ENCODE measurements at regions not wholly inside any gene's neighbourhood (a gene's known extent, or its start where the extent isn't known, plus 50 kb on each side); places are given as distances from the start of the nearest gene placed in this dataset.
A peak's percentile ranks its signal among the peaks of the same experiment; 100 is the strongest.
"Not testable (repeated sequence)": the region's sequence is repeated elsewhere in the genome, so short reads cannot be mapped to it uniquely, and the experiment has no call there.

DNA sequence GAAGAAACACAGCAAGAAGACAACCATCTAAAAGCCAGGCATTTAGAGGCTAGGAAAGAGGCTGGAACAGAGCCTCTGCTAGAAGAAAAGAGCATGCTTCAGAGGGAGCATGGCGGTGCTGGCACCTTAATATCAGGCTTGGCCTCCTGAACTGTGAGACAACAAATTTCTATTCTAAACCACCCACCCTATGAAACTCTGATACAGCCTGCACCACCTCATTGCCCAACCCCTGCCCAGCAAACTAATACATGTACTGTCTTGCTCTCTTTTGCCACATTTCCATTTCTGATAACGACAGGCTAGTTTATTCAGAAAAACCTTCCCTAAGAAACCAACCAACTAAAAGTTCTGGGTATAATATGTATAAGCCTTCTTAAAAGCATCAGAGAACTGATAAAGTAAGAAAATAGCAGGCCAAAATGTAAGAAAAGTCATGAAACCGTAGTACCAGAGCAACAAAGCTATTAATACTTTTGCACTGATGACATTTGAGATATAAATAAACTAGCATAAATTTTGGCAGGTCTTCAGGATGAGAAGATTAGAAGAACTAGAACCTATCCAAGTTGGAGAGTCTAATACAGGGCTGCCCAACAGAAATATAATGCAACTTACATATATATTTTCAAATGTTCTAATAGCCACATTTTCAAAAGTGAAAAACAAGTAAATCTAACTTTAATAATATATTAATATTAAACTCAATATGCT lies 184.7 kb upstream of the HSF2 start:
- H3K4me3 ChIP-seq (ENCODE audit: low read depth, low read length), result no peak overlapping the region
- DNase-seq (ENCODE audit: low read depth), result no peak

DNA sequence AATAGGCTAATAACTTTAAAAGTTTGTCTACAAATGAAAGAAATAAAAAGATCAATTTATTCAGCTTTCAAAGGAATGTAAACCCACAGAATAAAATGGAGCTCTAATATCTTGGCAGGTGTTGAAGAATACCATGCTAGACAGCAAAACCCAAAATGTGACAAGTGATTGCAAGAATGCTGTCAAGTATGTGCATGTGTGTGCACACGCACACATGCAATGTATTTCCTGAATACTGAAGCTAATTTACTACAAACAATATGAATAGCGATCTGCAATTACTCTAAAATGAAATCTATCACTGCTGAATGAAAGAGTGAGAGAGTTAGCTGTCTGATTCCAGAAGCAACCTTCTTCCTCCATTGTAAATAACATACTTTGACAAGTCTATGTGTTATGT lies 179.2 kb upstream of the HSF2 start:
- no peak overlapping the region for H3K4me3 ChIP-seq (ENCODE audit: low read depth, low read length)
- DNase-seq (ENCODE audit: low read depth), result no peak

DNA sequence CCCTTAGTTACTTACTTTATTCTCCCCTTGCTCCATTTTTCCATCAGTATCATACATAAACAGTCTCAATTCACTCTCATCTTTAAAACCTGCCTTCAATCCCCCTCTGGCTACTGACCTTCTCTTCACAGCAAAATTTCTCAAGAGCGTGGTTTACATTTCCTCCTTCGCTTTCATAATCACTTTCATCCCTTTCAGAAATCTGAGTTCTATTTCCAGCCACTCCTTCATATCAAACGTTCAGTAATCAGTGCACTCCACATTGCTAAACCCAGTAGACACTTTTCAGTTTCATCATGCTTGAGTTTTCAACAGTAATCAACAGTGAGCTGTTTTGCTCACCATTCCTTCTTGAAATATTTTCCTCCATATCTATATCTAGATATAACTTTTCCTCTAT lies 176.7 kb upstream of the HSF2 start:
- H3K4me3 ChIP-seq (ENCODE audit: low read depth, low read length), result no peak overlapping the region
- DNase-seq (ENCODE audit: low read depth), result no peak

DNA sequence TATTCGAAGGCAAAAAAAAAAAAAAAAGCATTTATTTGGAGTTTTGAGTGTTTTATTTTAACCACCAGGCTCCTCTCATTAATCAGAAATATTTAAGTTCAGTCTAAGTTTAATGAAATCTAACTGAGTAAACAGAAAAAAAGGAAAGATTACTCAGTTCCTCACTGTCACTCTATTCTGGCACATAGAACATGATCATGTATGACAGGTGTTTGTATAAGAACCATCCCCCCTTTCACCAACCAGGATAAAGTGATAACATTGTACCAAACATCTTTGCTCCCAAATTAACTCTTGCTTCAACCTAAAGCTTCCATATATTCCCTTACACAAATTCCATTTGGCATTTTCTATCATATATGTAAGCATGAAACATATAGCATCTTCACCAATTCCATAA lies 176.2 kb upstream of the HSF2 start:
- no peak for DNase-seq (ENCODE audit: low read depth)
- H3K4me3 ChIP-seq (ENCODE audit: low read depth, low read length), result no peak overlapping the region

DNA sequence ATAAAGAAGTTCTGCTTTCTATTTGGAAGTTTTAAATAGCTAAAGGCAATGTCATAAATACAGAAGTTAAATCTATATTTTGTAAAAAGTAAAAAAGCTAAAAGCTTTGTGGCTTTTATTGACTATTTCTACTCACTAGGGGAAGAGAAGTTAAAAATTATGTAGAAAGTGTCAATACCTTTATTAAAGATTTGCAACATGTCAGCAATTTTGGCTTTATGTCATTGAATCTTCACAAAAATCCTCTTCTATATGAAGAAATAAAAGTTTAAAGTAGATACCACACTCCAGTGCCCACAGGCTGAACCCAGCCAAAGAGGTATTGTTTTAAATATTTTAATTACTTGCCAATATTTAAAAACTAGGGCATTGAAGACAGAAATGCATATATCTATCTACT lies 160.6 kb upstream of the HSF2 start:
- no peak for DNase-seq (ENCODE audit: low read depth)
- no peak overlapping the region for H3K4me3 ChIP-seq (ENCODE audit: low read depth, low read length)

DNA sequence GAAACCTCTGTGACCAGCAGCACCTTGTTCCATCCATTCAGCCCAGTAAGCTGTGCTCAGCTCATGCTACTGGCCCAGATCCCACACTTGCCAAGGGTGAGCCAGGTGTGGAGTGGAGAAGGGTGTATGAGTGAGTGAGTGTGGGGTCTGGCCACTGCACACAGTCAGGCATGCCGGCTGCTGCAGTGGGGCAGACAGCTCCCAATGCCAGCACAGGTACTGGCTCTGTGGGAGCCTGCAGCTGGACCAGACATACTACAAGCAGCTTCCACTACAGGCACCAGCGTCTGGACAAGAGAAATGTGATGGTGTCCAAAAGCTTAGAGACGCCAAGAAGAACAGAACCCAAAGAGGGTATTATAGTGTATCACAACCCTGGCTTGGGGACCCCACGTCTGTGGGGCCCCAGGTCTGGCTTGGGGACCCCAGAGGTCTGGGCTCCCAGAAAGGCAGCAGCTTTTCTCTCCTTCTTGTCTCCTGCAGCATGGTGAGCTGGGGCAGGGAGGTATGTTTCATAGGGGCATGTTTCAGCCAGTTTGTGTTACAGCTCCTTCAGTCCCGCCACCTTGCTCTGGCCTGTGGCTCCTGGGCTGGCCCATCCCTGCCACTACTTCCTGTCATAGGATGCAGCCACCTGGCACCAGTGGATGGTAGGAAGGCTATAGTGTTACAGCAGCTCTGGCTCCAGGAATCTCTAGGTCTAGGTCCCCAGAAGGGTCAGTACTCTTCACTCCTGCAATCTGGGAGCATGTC lies 152.4 kb upstream of the HSF2 start:
- DNase-seq (ENCODE audit: low read depth), result no peak
- H3K4me3 ChIP-seq (ENCODE audit: low read depth, low read length), result no peak overlapping the region

DNA sequence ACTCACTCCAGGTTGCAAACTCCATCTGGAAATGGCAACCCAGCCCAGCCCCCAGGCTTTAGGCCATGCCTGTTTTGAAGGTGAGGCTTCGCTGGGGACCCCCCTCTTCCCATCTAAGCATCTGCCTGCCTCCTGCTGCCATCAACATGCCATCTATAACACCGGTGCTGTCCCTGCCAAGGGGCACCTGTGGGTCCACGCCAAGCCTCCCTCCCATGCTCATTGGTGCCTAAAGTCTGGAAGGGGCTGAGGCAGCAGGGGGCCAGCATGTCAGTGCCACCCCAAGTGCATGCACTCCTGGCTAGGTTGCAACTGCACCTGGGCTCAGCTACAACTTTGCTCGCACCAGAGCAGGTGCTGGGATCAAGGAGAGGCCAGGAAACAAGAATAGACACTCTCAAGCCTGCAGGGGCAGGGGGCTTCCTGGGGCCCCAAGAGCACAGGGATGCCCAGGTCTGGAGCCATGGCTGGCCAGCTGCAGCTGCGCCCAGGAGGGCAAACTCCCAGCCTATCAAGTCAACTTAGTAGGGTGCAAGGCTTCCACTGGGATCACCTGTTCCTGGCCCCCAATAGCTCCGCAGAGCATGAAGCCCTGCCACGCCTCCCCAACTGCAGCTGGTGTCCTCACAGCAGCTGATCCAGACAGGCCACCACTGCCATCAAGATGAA lies 151.3 kb upstream of the HSF2 start:
- H3K4me3 ChIP-seq (ENCODE audit: low read depth, low read length), result no peak overlapping the region
- no peak for DNase-seq (ENCODE audit: low read depth)

DNA sequence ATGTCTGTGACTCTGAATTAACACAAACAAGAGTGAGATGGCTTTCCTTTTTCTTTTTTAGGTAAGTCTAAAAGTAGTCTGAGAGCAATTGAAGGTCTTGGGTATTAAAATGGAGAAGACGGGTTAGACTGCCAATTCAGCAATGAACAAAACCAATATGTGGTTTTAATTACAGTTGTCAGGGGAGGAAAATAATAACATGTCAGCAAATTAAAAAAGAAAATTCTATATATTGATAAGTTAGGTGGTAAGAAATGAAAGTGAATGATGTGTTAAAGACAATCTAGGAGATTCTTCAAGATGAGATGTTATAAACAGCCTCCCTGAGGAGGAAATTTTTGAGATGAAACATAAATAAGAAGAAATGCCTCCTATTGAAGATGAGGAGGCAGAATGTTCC lies 150.6 kb upstream of the HSF2 start:
- H3K4me3 ChIP-seq (ENCODE audit: low read depth, low read length), result no peak overlapping the region
- no peak for DNase-seq (ENCODE audit: low read depth)

DNA sequence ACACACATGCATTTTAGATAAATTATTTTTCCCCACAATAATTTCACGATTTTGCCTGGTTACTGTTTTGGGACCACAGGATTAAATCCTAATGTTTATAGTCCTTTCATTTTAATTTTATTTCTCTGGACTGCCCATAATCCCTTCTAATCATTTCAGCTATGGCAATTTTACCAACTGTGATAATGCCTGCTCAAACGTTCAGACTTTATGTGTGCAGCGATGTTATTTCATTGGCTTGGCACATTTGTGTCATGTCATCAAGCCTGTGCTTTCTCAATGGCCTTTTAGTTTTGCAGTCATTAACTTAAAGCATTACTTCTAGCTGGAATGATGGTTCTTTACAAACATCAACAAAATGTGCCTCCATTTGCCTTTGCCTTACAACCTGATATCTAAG lies 140.6 kb upstream of the HSF2 start:
- no peak overlapping the region for H3K4me3 ChIP-seq (ENCODE audit: low read depth, low read length)
- no peak for DNase-seq (ENCODE audit: low read depth)

DNA sequence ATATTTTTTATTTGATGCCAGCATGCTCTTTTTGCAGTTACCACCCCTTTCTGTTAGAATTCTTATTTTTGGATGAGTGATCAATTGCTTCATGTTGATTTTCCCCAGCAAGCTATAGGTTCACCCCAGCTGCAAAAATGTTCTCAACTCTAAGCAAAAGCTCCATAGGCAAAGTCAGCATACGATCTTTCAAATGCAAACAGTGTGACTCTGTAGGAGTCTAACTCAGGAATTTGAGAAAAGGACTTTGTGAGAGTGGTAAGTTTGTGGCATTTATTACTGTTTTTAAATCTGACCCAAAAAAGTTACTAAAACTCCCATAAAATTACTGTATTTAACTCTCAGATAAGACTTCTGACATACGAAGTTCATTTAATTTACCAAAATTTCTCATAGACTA lies 134.9 kb upstream of the HSF2 start:
- no peak overlapping the region for H3K4me3 ChIP-seq (ENCODE audit: low read depth, low read length)
- DNase-seq (ENCODE audit: low read depth), result no peak

DNA sequence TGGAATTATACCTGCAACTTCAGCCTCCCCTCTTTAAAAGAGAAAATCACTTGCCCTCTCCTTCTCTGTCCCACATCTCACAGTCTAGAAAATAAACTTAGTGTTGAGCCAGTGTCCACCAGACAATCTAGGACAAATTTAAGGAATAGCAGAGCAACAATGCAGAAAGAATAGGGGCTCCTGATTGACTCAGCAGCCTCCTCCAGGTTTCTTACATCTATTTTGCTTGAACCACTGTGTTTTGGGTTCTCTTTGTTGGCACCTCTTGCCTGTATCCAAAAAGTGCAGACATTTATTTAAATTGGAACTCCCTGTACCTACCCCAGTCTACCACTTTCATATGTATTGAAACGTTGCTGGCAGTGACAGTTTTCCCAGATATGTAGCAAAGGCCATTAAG lies 133.7 kb upstream of the HSF2 start:
- no peak for DNase-seq (ENCODE audit: low read depth)
- H3K4me3 ChIP-seq (ENCODE audit: low read depth, low read length), result no peak overlapping the region

DNA sequence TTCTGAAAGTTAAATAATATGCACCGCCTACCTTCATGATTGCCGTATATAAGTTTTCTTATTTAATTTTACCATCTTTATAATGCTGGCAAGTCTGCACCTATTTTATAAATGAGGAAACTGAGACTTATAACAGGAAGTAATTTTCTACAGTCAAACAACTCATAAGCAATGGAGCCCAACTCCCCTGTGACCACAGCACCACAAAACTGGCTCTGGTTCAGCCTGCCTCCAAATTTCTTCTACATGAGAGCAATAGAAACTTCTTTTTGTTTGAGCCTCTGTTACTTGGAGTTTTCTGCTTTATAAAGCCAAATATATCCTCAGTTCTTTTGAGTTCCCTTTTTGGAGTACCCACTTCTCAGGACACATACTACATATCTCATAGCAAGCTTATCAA lies 131.1 kb upstream of the HSF2 start:
- no peak overlapping the region for H3K4me3 ChIP-seq (ENCODE audit: low read depth, low read length)
- no peak for DNase-seq (ENCODE audit: low read depth)

DNA sequence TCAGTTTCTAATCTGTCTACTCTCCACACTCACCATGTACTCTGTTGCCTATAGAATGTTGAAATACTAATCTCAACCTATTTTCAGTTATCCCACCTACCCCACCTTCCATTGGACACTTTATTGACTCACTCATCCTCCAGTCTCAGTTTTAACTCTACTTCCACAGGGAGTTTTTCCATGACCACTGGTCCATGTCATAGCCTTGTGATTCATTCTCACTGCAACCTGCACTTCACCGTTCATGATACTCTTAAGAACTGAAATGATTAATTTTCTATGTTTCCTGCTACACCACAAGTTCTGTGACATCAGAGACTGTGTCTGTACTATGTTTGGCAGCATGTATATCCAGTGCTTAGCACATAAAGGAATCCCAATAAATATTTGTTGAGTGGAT lies 122.8 kb upstream of the HSF2 start:
- H3K4me3 ChIP-seq (ENCODE audit: low read depth, low read length), result no peak overlapping the region
- no peak for DNase-seq (ENCODE audit: low read depth)

DNA sequence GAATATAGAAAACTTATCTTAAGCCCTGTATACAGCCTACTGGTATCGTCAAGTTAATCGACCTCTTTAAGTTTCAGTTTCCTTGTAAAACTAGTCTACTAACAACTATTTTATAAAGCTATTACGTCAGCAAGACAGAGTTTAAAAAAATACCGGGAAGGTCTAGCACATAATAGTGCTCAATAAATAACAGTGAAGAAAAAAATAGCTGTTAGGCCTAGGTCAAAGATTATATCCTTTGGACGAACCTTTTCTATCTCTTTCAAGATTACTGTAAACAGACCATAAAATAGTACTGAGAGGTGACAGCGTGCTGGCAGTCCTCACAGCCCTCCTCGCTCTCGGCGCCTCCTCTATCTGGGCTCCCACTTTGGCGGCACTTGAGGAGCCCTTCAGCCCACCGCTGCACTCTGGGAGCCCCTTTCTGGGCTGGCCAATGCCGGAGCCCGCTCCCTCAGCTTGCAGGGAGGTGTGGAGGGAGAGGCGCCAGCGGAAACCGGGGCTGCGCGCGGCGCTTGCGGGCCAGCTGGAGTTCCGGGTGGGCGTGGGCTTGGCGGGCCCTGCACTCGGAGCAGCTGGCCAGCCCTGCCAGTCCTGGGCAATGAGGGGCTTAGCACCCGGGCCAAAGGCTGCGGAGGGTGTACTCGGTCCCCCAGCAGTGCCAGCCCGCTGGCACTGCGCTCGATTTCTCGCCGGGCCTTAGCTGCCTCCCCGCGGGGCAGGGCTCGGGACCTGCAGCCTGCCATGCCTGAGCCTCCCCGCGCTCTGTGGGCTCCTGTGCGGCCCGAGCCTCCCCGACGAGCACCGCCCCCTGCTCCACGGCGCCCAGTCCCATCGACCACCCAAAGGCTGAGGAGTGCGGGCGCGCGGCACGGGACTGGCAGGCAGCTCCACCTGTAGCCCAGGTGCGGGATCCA lies 119.1 kb upstream of the HSF2 start:
- not testable (repeated sequence) for DNase-seq (ENCODE audit: low read depth); H3K4me3 ChIP-seq (ENCODE audit: low read depth, low read length)

DNA sequence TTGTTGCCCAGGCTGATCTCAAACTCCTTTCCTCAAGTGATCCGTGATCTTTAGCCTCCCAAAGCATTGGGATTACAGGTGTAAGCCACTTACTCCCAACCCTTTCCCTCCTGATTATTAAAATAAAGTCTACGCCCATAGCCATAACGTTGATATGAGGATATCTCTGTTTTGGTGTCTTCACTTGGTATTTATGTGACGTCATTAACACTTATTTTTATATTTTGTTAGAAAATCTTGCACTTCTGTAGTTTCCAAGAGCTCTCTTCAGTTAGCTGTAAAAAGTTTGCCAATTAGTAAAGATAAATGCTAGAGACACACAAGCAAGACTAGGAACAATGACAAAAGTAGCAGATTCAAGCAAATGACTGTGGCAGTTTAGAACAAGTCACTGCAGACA lies 115.6 kb upstream of the HSF2 start:
- no peak for DNase-seq (ENCODE audit: low read depth)

DNA sequence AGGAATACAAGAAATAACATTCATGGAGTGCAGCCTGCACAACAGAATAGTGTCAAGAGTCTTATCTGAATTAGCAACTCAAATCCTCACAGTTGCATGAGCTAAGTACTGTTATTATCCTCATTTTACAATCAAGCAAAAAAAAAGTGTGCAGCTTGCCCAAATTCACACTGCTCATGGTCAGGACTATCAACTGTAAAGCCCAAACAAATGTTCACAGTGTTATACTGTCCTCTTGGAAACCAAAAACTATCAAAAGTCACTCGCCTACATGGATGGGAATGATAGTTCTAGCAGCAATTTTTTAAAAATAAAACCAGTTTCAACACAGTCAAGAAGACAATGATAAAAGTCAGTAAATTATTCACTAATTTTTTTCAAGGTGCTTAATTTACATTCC lies 114.6 kb upstream of the HSF2 start:
- no peak for DNase-seq (ENCODE audit: low read depth)
- H3K4me3 ChIP-seq (ENCODE audit: low read depth, low read length), result no peak overlapping the region

More for the DNA sequence above, 115.6 kb upstream of the HSF2 start:
- H3K4me3 ChIP-seq (ENCODE audit: low read depth, low read length), result no peak overlapping the region

DNA sequence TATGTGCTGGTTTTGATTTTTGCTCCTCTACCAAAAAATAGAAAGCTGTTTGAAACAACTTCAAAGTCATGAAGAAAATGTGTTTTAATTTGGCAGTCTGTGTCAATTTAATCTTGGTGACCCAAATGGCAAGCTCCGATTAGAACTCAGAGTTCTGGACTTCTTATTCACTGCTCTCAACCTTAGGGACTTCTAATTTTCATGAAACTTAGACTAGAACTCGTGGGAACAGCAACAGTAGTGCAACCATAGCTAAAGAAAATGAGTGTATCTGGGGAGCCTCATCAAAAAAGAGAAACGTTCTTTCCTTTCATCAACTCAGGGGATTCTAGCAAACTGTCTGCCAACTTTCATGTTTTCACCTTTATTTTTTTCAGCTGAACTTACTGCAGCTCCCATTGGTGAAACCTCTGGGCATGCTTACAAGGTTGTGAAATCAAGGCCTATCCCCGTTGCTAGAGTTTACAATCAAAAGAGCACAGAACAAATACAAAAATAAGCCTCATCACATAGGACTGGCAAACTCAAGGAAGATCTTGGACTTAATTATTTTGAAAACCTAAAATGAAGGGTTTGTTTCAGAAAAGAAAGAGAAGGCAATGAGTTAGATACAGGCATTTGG lies 114.0 kb upstream of the HSF2 start:
- no peak overlapping the region for H3K4me3 ChIP-seq (ENCODE audit: low read depth, low read length)
- DNase-seq (ENCODE audit: low read depth), result peak; percentile 18

DNA sequence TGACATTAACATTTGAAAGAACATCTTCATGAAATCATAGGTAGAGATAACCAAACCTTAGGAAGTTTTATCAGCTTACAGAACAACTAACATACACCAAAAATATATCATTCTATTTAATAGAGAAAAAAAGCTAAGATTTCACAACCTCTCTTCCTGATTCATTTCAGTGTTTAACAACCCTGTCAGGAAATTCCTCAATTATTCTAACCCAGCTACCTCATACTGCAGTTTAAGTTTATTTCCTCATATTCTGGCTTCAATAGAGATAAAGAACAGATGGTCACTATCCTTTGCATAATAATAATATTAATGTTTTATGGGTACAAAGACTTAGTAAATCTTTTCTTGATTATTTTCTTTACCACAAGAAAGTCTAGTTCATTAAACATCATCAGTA lies 112.9 kb upstream of the HSF2 start:
- no peak for DNase-seq (ENCODE audit: low read depth)

DNA sequence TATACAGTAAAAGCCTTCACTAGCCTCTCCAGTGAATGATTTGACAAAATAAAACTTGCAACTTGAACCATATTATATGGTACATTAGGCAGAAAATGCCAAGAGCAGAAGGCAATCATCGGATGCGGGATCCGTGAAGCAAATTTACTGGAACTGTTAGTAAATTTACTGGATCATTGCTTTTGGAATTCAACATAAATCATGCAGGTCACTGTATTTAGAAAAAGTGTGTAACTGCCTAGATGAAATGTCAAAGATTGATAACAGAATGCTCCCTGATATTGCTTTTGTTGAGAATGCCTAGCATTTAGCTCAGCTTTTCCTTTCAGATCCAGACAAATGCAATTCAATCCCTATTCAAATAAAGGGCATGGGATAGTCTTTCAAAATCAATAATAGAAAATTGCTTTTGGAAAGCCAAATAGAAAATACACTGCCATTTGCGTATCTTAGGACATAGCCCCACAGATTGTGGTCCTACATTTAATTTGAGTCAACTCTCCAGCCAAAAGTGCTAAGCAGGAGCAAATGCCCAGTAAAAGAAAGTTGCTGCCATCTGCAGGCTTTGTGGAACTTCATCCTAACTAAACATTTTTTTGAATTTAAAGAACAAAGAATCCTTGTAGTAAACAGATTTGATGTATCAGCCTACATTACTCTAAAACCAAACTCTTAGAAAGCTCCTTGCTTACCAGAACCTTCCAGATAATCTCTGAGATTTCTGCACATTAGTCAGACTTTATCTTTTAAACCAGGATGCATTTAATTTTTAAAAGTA lies 109.5 kb upstream of the HSF2 start:
- H3K4me3 ChIP-seq (ENCODE audit: low read depth, low read length), result no peak overlapping the region
- no peak for DNase-seq (ENCODE audit: low read depth)

More for the DNA sequence above, 112.9 kb upstream of the HSF2 start:
- no peak overlapping the region for H3K4me3 ChIP-seq (ENCODE audit: low read depth, low read length)
